Sigmoid colon (tissue), 6 donors: ENCODE measurements at regions not wholly inside any gene's neighbourhood (a gene's known extent, or its start where the extent isn't known, plus 50 kb on each side); places are given as distances from the start of the nearest gene placed in this dataset.
"Not testable (repeated sequence)": the region's sequence is repeated elsewhere in the genome, so short reads cannot be mapped to it uniquely, and the experiment has no call there.

ENCODE experiments used
- DNase-seq: peaks from one replicate; pipeline ENCODE4 v3.0.0-alpha.2; 2019
- H3K27ac ChIP-seq, 4 donors: fragments of 200-600 bp; sonication (generic); one replicate each; pipeline ENCODE4 v1.5.1; 2016 to 2019; ENCODE audit warnings: mild to moderate bottlenecking in 1 of 4
- H3K27me3 ChIP-seq, 3 donors: fragments of 200-600 bp; sonication (generic); one replicate each; pipeline ENCODE4 v1.5.1; 2019; ENCODE audit warnings: mild to moderate bottlenecking in 1 of 3
- H3K36me3 ChIP-seq, 4 donors: fragments of 200-600 bp; sonication (generic); one replicate each; pipeline ENCODE4 v1.5.1; 2016 to 2019
- H3K4me1 ChIP-seq, 4 donors: fragments of 200-600 bp; sonication (generic); one replicate each; pipeline ENCODE4 v1.5.1; 2017 to 2019
- H3K4me3 ChIP-seq, 4 donors: fragments of 200-600 bp; sonication (generic); one replicate each; pipeline ENCODE4 v1.5.1; 2017 to 2019; ENCODE audit warnings: mild to moderate bottlenecking in 2 of 4, moderate library complexity in 1 of 4
- H3K9me3 ChIP-seq, 4 donors: fragments of 200-600 bp in 3 of 4; sonication (generic) in 3 of 4; one replicate each; pipeline versions ENCODE4 v1.5.1 to v1.6.1; 2013 to 2019
- EP300 ChIP-seq, 4 donors: sonication (generic); formaldehyde crosslinking; IDR thresholded peaks; one replicate each; pipeline ENCODE4 v1.6.1; 2017; ENCODE audit warnings: antibody characterized with exemption in 4 of 4
- POLR2A ChIP-seq, 2 donors: fragments of 450-650 bp; IDR thresholded peaks; one replicate each; pipeline ENCODE4 v1.6.1; 2016; ENCODE audit warnings: antibody characterized with exemption in 2 of 2, mild to moderate bottlenecking in 2 of 2, moderate library complexity in 2 of 2
- POLR2AphosphoS5 ChIP-seq, 4 donors: sonication (generic); formaldehyde crosslinking; IDR thresholded peaks; one replicate each; pipeline ENCODE4 v1.6.1; 2017; ENCODE audit warnings: antibody characterized with exemption in 4 of 4
- WGBS, 2 donors: extraction: QIAGEN DNeasy Blood & Tissue Kit; methylation state at CpG; one replicate each; pipeline ENCODE4 v1.1.7; 2013; 5-methylcytosine and 5-hydroxymethylcytosine counted together
- intact Hi-C: fragments of 100-400 bp; cut with DNase I; formaldehyde crosslinking; loops from one replicate; pipeline ENCODE4 v1.15.1; 2023
- TF ChIP-seq, protein P1 (sequence below), 4 experiments: fragments of 450-650 bp in 3 of 4; fragments of 200-600 bp in 1 of 4; IDR thresholded peaks; one replicate each; pipeline ENCODE4 v1.5.1; 2016 to 2019; ENCODE audit warnings: antibody characterized with exemption in 4 of 4, mild to moderate bottlenecking in 3 of 4, moderate library complexity in 2 of 4
- donor health status: healthy with polysubstance abuse.
- donor health status: healthy.

DNA sequence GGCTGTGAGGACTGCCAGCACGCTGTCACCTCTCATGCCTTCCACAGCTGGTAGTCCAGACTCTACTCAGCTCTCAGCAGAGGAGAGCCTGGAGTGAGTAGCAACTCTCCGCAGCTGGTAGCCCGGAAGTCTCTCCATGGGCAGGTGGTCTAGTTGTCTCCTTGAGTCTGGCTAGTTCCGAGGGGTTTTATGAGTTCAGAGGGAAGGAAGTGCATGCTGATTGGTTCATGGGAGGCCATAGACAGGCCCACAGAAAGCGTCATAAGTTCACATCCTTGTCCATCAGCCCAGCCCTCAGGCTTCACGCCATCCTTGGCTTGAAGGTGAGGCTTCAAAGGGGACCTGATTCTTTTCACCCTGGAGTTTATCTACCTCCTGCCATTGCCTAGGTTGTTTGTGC is 2662.4 kb upstream of the PCDH20 start:
- no peak for TF ChIP-seq POLR2A (IDR thresholded peaks at IDR 0.05)
- no peak for TF ChIP-seq POLR2AphosphoS5 (IDR thresholded peaks at IDR 0.05)
- TF ChIP-seq EP300 (IDR thresholded peaks at IDR 0.05) = no peak
- TF ChIP-seq, protein P1, sequence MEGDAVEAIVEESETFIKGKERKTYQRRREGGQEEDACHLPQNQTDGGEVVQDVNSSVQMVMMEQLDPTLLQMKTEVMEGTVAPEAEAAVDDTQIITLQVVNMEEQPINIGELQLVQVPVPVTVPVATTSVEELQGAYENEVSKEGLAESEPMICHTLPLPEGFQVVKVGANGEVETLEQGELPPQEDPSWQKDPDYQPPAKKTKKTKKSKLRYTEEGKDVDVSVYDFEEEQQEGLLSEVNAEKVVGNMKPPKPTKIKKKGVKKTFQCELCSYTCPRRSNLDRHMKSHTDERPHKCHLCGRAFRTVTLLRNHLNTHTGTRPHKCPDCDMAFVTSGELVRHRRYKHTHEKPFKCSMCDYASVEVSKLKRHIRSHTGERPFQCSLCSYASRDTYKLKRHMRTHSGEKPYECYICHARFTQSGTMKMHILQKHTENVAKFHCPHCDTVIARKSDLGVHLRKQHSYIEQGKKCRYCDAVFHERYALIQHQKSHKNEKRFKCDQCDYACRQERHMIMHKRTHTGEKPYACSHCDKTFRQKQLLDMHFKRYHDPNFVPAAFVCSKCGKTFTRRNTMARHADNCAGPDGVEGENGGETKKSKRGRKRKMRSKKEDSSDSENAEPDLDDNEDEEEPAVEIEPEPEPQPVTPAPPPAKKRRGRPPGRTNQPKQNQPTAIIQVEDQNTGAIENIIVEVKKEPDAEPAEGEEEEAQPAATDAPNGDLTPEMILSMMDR (IDR thresholded peaks at IDR 0.05) = no peak
- WGBS, 2 donors = 94% methylated on average over 6 of the region's 6 CpGs
- intact Hi-C loops = no loop called here
- no peaks in the 10 kb centered on the region for H3K9me3 ChIP-seq
- H3K36me3 ChIP-seq = no peaks in the 10 kb centered on the region
- DNase-seq = no peak
- no peak overlapping the region for H3K27ac ChIP-seq
- no peaks in the 10 kb centered on the region for H3K27me3 ChIP-seq
- no peaks in the 10 kb centered on the region for H3K4me1 ChIP-seq
- H3K4me3 ChIP-seq = no peak overlapping the region

DNA sequence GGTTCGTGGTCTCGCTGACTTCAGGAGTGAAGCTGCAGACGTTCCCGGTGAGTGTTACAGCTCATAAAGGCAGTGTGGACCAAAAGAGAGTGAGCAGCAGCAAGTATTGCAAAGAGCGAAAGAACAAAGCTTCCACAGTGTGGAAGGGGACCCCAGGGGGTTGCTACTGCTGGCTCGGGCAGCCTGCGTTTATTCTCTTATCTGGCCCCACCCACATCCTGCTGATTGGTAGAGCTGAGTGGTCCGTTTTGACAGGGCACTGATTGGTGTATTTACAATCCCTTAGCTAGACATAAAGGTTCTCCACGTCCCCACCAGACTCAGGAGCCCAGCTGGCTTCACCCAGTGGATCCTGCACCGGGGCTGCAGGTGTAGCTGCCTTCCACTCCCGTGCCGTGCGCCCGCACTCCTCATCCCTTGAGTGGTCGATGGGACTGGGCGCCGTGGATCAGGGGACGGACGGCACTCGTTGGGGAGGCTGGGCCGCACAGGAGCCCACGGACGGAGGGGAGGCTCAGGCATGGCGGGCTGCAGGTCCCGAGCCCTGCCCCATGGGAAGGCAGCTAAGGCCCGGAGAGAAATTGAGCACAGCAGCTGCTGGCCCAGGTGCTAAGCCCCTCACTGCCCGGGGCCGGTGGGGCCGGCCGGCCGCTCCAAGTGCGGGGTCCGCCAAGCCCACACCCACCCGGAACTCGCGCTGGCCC is 2661.6 kb upstream of the PCDH20 start:
- H3K36me3 ChIP-seq, H3K27ac ChIP-seq, intact Hi-C loops, H3K4me1 ChIP-seq, H3K9me3 ChIP-seq, H3K4me3 ChIP-seq, H3K27me3 ChIP-seq: not testable (repeated sequence)
- WGBS, 2 donors = 93 to 94% methylated on average over 36 of the region's 36 CpGs
- DNase-seq = peak; percentile 52

DNA sequence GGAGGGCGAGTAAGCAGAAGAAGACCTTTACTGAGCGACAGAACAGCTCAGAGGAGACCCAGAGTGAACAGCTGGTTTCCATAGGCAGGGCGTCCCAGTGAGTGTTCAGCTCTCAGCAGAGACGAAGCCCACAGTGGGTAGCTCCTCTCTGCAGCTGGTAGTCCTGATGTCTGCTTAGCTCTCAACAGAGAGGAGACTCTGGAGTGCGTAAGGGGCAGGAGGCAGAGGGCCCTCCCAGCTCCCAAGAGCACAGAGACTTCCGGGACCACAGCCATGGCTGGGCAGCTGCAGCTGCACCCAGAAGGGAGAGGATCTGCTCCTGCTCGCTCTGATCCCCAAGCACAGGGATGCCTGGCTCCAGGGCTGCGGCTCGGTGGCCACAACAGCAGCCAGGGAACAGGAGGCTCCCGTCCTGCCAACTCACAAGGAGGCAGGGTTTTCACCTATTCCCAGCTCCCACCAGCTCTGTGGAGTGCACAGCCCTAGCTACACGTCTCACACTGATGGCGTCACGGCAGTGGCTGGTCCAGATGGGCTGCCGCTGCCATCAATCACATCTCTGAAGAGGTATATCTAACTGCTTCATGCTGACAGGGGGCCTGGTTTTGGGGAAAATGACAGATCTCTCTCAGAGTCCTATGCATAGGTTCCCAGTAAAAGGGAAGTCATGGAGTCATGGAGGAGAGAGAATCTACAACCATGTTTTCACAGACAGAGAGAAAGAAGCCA is 2660.1 kb upstream of the PCDH20 start:
- Histone ChIP-seq H3K27me3 (no peaks in the 10 kb centered on the region), H3K4me1 (no peaks in the 10 kb centered on the region), H3K4me3 (no peak overlapping the region), H3K27ac (no peak overlapping the region), H3K9me3 (no peaks in the 10 kb centered on the region), H3K36me3 (no peaks in the 10 kb centered on the region)
- TF ChIP-seq, protein P1 (IDR thresholded peaks at IDR 0.05) = no peak
- TF ChIP-seq POLR2A (IDR thresholded peaks at IDR 0.05) (no peak), POLR2AphosphoS5 (IDR thresholded peaks at IDR 0.05) (no peak), EP300 (IDR thresholded peaks at IDR 0.05) (no peak)
- DNase-seq = no peak
- intact Hi-C loops = no loop called here
- WGBS, 2 donors = 85 to 94% methylated on average over 14 of the region's 14 CpGs

DNA sequence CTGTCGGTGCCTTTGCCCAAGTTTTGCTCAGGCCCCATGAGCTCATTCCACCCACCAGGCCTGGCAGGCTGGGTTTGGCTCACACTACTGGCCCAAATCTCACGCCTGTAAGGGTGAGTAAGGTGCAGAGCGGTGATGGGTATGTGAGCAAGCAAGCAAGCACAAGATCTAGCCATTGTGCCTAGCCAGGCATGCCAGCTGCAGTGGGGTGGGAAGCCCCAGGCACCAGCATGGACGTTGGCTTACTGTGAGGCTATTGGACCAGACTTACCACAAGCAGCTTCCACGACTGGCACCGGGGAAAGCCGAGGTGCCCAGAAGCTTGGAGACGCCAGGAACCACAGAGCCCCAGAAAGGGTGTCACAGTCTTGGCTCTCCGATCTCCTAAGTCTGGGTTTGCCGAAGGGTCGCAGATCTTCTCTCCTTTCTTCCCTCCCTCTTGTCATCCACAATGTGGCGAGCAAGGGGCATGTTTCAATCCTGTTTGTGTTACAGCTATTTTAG is 2659.4 kb upstream of the PCDH20 start:
- H3K27me3 ChIP-seq = no peaks in the 10 kb centered on the region
- no peak for DNase-seq
- no peaks in the 10 kb centered on the region for H3K9me3 ChIP-seq
- H3K4me1 ChIP-seq = no peaks in the 10 kb centered on the region
- no peaks in the 10 kb centered on the region for H3K36me3 ChIP-seq
- H3K27ac ChIP-seq = no peak overlapping the region
- H3K4me3 ChIP-seq = no peak overlapping the region
- 83 to 91% methylated on average over 12 of the region's 12 CpGs for WGBS, 2 donors
- TF ChIP-seq EP300 (IDR thresholded peaks at IDR 0.05) (no peak), POLR2A (IDR thresholded peaks at IDR 0.05) (no peak), POLR2AphosphoS5 (IDR thresholded peaks at IDR 0.05) (no peak)
- TF ChIP-seq, protein P1 (IDR thresholded peaks at IDR 0.05) = no peak
- intact Hi-C loops = no loop called here

DNA sequence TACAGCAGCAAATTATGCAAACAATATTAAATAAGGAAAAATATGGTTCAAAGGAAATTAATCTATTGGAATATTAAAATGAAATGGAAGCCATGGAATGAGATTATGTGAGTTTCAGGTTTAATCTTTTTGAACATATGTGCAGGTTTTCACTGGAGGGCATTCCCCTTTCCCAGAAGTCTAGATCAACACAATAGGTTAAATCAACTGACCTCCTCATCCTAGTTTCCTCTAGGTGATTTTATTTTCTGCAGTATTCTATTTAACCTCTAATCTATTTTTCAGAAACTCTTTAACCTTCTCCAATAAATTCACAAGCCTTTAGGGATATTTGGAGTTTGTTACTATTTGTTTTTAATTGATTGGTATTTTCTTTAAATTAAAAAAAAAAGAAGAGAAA is 2657.6 kb upstream of the PCDH20 start:
- TF ChIP-seq EP300 (IDR thresholded peaks at IDR 0.05) (no peak), POLR2A (IDR thresholded peaks at IDR 0.05) (no peak), POLR2AphosphoS5 (IDR thresholded peaks at IDR 0.05) (no peak)
- TF ChIP-seq, protein P1 (IDR thresholded peaks at IDR 0.05) = no peak
- no peaks in the 10 kb centered on the region for H3K36me3 ChIP-seq
- no peak overlapping the region for H3K27ac ChIP-seq
- no peak for DNase-seq
- no peaks in the 10 kb centered on the region for H3K27me3 ChIP-seq
- no peaks in the 10 kb centered on the region for H3K9me3 ChIP-seq
- intact Hi-C loops = no loop called here
- no peaks in the 10 kb centered on the region for H3K4me1 ChIP-seq
- H3K4me3 ChIP-seq = no peak overlapping the region
